ENCODE measurements at regions not wholly inside any gene's neighbourhood (a gene's known extent, or its start where the extent isn't known, plus 50 kb on each side); places are given as distances from the start of the nearest gene placed in this dataset.

- TF ChIP-seq POLR2A (IDR thresholded peaks at IDR 0.05) (no peak), CTCF (IDR thresholded peaks at IDR 0.05) (no peak)
Observed at GRCh38 chr9:23005156-23005555, 558.5 kb downstream of the DMRTA1 start.
